HUDEP-2 (cell line): ENCODE measurements at regions not wholly inside any gene's neighbourhood (a gene's known extent, or its start where the extent isn't known, plus 50 kb on each side); places are given as distances from the start of the nearest gene placed in this dataset.
A peak's percentile ranks its signal among the peaks of the same experiment; 100 is the strongest.
"Not testable (repeated sequence)": the region's sequence is repeated elsewhere in the genome, so short reads cannot be mapped to it uniquely, and the experiment has no call there.

Source experiments
- DNase-seq, 76 experiments: peaks; one replicate each; lab custom pipeline; 2025; ENCODE audit not compliant: unreplicated experiment in 76 of 76; lab: John Stamatoyannopoulos, UW

DNA sequence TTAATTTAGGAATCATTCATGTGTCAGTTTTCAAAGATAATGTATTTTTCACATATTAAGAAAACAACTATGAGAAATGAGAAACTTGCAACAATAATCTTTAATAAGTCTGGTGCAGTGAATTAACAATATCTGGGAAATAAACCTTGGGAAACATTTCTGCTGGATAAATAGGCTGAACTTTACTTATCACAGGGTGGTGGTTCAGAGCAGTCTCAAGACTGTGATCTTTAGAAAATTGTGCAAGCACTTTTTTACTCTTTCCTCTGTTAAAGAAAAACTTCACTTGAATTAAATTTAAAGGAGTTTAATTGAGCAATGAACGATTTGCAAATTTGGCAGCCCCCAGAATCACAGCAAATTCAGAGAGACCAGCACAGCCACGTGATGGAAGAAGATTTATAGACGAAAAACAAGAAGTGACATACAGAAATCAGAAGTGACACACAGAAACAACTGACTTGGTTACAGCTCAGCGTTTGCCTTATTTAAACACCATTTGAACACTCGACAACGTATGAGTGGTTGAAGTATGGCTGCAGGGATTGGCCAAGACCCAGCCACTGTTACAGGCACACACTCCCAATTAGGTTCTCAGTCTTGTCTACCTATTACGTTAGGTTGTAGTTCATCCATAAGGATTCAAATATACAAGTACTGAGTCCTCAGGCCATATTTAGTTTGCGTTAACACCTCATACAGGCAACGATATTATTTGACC lies 631.9 kb downstream of the SLCO4C1 start:
- DNase-seq = no peak

- no peak for DNase-seq
These were observed 632.5 kb downstream of the SLCO4C1 start for GRCh38 chr5:101663543-101663942.

GRCh38 chr5:101662263-101662662 lies 633.8 kb downstream of the SLCO4C1 start:
- no peak for DNase-seq

GRCh38 chr5:101658433-101658832 lies 637.7 kb downstream of the SLCO4C1 start:
- DNase-seq = peak in 1 of 76 experiments; percentile 5

GRCh38 chr5:101653996-101654395 lies 642.1 kb downstream of the SLCO4C1 start:
- no peak for DNase-seq

GRCh38 chr5:101647861-101648260 lies 648.2 kb downstream of the SLCO4C1 start:
- no peak for DNase-seq

DNA sequence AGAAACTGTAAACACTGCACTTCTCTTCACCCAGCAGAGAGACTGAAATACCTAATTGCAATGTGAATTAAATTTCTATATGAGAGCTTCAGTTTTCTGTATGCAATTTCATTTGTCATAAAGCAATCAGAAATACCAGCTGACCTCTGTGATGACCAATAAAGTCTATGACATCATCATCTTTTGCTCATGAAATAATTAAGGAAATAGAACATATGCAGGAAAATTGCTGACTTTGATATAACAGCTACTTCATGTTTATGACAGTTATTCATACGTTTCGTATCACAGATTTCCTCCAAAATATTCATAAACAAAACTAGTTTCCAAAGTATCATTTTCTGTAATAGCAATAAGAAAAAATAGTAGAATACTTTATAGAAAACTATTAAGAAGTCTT lies 652.3 kb downstream of the SLCO4C1 start:
- DNase-seq = no peak

GRCh38 chr5:101637599-101637998 lies 658.5 kb downstream of the SLCO4C1 start:
- DNase-seq = no peak

GRCh38 chr5:101627770-101628169 lies 668.3 kb downstream of the SLCO4C1 start:
- not testable (repeated sequence) for DNase-seq

GRCh38 chr5:101626572-101626971 lies 669.5 kb downstream of the SLCO4C1 start:
- no peak for DNase-seq

DNA sequence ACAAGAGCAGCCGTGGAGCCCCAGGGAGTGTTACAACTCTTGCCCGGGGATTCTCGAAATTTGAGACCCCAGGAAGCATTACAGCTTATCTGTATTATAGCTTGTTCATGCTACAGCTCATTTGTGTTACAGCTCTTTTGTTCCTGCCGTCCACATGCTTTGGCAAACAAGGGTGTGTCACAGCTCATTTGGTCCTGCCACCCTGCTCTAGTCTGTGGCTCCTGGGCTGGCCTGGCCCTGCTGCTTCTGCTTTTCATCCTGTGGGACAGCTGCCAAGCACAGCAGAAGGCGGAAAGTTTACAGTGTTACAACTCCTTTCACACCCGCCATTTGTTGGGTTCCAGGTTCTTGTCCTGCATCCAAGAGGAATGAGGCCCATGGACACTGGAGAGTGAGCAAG lies 685.0 kb downstream of the SLCO4C1 start:
- no peak for DNase-seq

GRCh38 chr5:101608322-101608721 lies 687.8 kb downstream of the SLCO4C1 start:
- no peak for DNase-seq

GRCh38 chr5:101605700-101606099 lies 690.4 kb downstream of the SLCO4C1 start:
- DNase-seq = no peak

DNA sequence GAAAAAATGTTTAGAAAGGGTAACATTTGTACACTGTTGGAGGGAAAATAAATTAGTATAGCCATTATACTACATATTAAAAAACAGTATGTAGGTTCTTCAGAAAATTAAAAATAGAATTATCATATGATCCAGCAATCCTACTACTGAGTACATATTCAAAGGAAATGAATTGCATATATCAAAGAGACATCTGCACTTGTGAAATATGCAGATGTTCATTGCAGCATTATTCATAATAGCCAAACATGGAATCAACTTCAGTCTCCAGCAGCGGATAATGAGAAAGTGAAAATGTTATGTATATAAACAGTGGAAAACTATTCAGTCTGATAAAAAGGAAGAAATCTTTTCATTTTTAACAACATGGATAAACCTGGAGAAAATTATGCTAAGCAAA lies 695.5 kb downstream of the SLCO4C1 start:
- no peak for DNase-seq

DNA sequence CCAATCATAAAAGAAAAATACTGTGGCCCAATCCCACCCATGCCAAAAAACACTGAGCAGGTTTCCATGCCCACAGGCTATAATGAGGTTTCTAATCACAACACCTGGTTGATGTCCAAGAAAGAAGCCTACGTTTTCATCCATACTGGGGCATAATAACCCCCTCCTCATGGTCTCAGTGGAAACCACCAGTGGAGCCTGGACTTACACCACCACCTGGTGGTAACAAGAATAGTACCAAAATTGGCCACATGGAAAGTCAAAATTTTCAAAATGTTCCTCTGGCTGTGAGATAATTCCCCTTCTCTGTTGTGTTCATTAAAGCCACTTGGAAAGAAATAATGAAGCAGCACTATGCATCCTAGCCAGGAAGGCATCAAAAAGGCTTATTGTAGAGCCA lies 687.3 kb upstream of the ST8SIA4 start:
- peak in 4 of 76 experiments; percentile 1 to 7 (median 5) for DNase-seq

DNA sequence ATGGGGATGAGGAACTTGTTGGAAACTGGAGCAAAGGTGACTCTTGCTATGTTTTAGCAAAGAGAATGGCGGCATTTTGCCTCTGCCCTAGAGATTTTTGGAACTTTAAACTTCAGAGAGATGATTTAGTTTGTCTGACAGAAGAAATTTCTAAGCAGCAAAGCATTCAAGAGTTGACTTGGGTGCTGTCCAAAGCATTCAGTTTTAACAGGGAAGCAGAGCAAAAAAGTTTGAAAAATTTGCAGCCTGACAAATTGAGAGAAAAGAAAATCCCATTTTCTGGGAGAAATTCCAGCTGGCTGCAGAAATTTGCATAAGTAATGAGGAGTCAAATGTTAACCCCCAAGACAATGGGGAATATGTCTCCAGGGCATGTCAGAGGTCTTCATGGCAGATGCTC lies 682.3 kb upstream of the ST8SIA4 start:
- DNase-seq = no peak

GRCh38 chr5:101580591-101580990 lies 677.5 kb upstream of the ST8SIA4 start:
- no peak for DNase-seq

DNA sequence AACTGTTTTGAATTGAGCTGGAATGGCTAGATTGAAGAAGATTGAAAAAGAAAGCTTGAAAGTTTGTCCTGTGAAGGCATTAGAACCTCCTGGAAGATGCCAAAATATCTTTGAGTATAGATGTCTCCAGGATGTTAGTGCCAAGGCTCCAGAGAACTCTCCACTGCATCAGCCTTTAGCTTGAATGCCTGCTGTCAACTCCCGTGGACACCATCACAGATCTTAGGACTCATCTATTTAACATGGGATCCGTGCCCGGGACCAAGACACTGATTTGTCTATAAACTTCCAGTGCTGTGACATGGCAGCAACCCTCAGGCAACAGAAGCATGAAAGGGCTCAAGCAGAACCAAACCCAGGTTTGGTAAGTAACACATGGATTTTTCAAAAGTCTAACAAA lies 670.9 kb upstream of the ST8SIA4 start:
- DNase-seq = no peak

DNA sequence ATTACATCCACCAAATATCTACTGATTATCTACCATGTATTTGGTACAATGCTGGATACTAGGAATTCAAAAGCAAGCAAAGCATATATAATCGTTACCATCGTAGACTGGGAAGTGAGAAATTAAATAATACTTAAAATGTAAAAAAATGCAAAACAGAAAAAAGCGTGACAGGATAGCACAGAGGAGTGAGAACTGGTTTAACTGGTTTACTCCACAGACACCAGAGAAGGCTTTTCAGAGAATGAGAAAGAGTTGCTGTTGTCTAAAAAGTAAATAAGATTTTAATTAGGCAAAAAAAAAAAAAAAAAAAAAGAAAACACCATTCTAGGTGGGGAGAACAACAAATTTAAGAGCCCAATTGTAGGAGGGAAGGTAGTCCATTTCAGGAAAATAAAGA lies 657.9 kb upstream of the ST8SIA4 start:
- DNase-seq = no peak

DNA sequence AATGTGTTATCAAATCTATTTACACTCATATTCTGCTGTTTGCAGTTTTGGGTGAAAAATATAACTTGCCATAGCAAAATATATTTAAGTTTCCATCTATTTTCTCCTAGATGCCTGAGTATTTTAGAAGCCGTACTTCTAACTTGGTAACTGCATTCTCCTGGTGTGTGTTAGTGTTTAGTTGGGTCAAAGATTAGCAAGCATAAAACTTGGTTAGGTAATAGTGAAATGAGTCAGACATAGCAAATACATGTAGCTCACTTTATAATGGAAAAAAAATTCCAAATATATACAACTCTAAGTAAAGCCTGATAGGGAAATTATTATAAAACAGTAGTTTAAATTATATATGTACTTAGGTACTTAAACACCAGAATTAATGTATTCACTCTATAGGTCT lies 640.7 kb upstream of the ST8SIA4 start:
- no peak for DNase-seq

GRCh38 chr5:101539315-101539714 lies 636.2 kb upstream of the ST8SIA4 start:
- no peak for DNase-seq

GRCh38 chr5:101535626-101536025 lies 632.5 kb upstream of the ST8SIA4 start:
- no peak for DNase-seq
